Mammary epithelial cell (primary cell): ENCODE measurements at regions not wholly inside any gene's neighbourhood (a gene's known extent, or its start where the extent isn't known, plus 50 kb on each side); places are given as distances from the start of the nearest gene placed in this dataset.

Experiments used
- EZH2 ChIP-seq: IDR thresholded peaks from 2 replicates; pipeline ENCODE4 v1.6.1; 2012; ENCODE audit warnings: low read length, inconsistent platforms, borderline replicate concordance
- TF ChIP-seq, protein P1 (sequence below), 2 donors: IDR thresholded peaks in 1 of 2; conservative IDR thresholded peaks in 1 of 2; 2 replicates each; pipeline ENCODE4 v1.5.1; 2011 to 2012; ENCODE audit warnings: inconsistent platforms in 2 of 2, low read length in 2 of 2, mild to moderate bottlenecking in 2 of 2, control low read depth in 1 of 2, low read depth in 1 of 2; ENCODE audit not compliant: insufficient read depth in 1 of 2; ENCODE audit errors: extremely low read depth in 1 of 2

DNA sequence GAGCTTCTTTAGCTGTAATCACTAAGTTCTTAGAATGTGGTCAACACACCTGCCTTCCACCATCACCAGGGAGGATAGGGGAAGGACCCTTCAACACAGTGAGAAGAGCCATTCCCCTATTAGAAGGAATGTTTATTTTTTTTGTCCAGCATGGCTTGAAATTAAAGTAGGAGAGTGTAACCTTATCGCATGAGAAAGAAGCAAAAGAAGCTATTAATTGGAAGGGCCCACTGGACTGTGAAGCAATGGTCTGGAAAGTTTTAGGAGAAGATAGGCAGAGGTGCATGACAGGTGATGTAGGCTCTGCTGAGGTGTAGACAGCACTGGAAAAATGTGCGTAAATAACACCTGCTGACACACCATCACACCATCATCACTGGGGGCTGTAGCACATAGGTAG lies 1526.0 kb downstream of the MAT2B start:
- TF ChIP-seq, protein P1, sequence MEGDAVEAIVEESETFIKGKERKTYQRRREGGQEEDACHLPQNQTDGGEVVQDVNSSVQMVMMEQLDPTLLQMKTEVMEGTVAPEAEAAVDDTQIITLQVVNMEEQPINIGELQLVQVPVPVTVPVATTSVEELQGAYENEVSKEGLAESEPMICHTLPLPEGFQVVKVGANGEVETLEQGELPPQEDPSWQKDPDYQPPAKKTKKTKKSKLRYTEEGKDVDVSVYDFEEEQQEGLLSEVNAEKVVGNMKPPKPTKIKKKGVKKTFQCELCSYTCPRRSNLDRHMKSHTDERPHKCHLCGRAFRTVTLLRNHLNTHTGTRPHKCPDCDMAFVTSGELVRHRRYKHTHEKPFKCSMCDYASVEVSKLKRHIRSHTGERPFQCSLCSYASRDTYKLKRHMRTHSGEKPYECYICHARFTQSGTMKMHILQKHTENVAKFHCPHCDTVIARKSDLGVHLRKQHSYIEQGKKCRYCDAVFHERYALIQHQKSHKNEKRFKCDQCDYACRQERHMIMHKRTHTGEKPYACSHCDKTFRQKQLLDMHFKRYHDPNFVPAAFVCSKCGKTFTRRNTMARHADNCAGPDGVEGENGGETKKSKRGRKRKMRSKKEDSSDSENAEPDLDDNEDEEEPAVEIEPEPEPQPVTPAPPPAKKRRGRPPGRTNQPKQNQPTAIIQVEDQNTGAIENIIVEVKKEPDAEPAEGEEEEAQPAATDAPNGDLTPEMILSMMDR (conservative IDR thresholded peaks at IDR 0.05 in 1 of 2, IDR thresholded peaks at IDR 0.05 in 1 of 2; ENCODE audit: extremely low read depth in 1 of 2, insufficient read depth in 1 of 2, low read depth in 1 of 2, low read length in 2 of 2), result no peak
- TF ChIP-seq EZH2, result no peak
